ENCODE measurements at regions not wholly inside any gene's neighbourhood (a gene's known extent, or its start where the extent isn't known, plus 50 kb on each side); places are given as distances from the start of the nearest gene placed in this dataset.

DNA sequence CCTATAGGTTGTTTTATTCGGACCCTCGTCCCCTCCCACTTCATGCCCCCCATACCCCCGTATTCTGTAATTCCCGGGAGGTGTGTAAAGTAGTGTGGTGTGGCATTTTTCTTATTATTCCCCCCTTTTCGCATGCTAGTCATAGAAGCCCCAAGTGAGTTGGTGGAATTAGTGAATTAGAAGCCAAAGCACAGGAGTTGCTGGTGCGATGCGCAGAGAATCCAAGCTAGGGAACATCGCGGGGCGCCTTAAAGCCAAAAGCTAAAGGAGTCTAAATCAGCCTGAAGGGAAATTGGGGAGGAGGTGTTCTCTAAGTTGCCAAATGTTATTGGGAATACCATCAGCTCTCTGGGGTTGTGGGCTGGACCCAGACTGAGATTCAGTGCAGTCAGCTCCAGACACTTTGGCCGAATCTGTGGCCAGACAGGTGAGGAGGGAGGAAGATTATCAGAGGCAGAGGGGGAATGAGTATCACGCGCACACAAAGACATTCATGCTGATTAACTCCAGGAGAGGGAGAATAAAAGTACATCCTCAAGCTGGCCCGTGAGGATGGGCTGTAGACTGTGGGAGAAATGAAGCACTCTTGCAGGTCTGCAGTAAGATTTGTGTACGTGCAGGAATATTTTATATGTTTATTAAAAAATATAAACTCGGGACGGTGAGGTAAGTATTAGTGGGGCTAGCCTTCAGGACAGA, 102.8 kb upstream of the HSD17B12 start:
- no peak for ATAC-seq
- TF ChIP-seq ZFP30 (CRISPR knock-in tag; IDR thresholded peaks at IDR 0.05) (no peak), PPARA (CRISPR knock-in tag; IDR thresholded peaks at IDR 0.05; ENCODE audit: borderline replicate concordance) (no peak), ESRRG (CRISPR knock-in tag; IDR thresholded peaks at IDR 0.05) (no peak), GLIS3 (CRISPR knock-in tag; IDR thresholded peaks at IDR 0.05) (no peak), ZC3H10 (CRISPR knock-in tag; IDR thresholded peaks at IDR 0.05) (no peak), RARB (CRISPR knock-in tag; IDR thresholded peaks at IDR 0.05) (no peak), SNAI2 (CRISPR knock-in tag; IDR thresholded peaks at IDR 0.05) (no peak), CSDC2 (CRISPR knock-in tag; IDR thresholded peaks at IDR 0.05) (no peak), OSR1 (CRISPR knock-in tag; IDR thresholded peaks at IDR 0.05) (no peak), ARNTL (CRISPR knock-in tag; IDR thresholded peaks at IDR 0.05; ENCODE audit: borderline replicate concordance, low read depth) (no peak), ZNF70 (CRISPR knock-in tag; IDR thresholded peaks at IDR 0.05) (no peak), ZFP3 (CRISPR knock-in tag; IDR thresholded peaks at IDR 0.05) (no peak), ZNF8 (CRISPR knock-in tag; IDR thresholded peaks at IDR 0.05) (no peak), TCF4 (CRISPR knock-in tag; IDR thresholded peaks at IDR 0.05; ENCODE audit: borderline replicate concordance) (no peak), ISL1 (CRISPR knock-in tag; IDR thresholded peaks at IDR 0.05) (no peak)
- TF ChIP-seq, protein P1, sequence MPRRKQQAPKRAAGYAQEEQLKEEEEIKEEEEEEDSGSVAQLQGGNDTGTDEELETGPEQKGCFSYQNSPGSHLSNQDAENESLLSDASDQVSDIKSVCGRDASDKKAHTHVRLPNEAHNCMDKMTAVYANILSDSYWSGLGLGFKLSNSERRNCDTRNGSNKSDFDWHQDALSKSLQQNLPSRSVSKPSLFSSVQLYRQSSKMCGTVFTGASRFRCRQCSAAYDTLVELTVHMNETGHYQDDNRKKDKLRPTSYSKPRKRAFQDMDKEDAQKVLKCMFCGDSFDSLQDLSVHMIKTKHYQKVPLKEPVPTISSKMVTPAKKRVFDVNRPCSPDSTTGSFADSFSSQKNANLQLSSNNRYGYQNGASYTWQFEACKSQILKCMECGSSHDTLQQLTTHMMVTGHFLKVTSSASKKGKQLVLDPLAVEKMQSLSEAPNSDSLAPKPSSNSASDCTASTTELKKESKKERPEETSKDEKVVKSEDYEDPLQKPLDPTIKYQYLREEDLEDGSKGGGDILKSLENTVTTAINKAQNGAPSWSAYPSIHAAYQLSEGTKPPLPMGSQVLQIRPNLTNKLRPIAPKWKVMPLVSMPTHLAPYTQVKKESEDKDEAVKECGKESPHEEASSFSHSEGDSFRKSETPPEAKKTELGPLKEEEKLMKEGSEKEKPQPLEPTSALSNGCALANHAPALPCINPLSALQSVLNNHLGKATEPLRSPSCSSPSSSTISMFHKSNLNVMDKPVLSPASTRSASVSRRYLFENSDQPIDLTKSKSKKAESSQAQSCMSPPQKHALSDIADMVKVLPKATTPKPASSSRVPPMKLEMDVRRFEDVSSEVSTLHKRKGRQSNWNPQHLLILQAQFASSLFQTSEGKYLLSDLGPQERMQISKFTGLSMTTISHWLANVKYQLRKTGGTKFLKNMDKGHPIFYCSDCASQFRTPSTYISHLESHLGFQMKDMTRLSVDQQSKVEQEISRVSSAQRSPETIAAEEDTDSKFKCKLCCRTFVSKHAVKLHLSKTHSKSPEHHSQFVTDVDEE (CRISPR knock-in tag; IDR thresholded peaks at IDR 0.05), result no peak
- TF ChIP-seq, protein P2, sequence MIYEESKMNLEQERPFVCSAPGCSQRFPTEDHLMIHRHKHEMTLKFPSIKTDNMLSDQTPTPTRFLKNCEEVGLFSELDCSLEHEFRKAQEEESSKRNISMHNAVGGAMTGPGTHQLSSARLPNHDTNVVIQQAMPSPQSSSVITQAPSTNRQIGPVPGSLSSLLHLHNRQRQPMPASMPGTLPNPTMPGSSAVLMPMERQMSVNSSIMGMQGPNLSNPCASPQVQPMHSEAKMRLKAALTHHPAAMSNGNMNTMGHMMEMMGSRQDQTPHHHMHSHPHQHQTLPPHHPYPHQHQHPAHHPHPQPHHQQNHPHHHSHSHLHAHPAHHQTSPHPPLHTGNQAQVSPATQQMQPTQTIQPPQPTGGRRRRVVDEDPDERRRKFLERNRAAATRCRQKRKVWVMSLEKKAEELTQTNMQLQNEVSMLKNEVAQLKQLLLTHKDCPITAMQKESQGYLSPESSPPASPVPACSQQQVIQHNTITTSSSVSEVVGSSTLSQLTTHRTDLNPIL (CRISPR knock-in tag; IDR thresholded peaks at IDR 0.05; ENCODE audit: low read depth), result no peak
- TF ChIP-seq, protein P3, sequence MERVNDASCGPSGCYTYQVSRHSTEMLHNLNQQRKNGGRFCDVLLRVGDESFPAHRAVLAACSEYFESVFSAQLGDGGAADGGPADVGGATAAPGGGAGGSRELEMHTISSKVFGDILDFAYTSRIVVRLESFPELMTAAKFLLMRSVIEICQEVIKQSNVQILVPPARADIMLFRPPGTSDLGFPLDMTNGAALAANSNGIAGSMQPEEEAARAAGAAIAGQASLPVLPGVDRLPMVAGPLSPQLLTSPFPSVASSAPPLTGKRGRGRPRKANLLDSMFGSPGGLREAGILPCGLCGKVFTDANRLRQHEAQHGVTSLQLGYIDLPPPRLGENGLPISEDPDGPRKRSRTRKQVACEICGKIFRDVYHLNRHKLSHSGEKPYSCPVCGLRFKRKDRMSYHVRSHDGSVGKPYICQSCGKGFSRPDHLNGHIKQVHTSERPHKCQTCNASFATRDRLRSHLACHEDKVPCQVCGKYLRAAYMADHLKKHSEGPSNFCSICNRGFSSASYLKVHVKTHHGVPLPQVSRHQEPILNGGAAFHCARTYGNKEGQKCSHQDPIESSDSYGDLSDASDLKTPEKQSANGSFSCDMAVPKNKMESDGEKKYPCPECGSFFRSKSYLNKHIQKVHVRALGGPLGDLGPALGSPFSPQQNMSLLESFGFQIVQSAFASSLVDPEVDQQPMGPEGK (CRISPR knock-in tag; IDR thresholded peaks at IDR 0.05; ENCODE audit: borderline replicate concordance), result no peak

DNA sequence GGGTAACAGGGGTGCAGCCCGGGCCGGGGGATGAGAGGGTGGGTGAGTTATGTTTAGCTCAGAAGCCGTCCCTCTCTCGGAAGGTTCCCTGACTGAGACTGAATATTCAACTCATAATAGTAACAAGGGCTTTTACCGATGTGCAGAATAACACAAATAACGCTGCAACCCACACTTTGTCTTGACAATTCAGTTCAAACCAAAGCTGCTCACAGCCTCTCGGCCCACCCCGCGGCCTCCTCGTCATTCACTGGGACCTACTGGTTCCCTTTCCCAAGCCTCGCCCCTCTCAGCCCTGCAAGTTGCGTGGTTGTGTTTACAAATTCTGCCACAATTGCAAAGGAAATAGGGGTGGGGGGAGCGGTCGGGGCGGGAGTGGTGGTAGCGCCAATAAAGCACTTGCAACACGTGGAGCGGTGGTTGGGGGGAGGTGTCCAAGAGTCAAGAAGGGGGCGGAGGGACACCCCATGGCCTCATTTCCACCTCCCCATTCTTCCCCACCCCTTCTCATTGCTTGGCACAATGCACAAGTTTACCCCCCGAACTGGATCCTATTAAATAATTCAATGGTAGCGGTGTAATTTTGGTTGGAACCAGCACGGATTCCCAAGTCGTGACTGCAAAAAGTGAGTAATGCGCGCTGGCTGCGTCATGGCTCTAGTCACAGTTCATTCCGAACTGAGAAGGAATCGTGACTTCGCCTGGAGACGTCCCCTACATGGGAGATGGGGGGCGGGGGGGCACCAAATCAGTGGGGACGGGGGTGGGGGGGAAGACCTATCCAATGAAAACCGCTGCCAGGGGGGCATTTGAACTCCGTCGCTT, 102.0 kb upstream of the HSD17B12 start:
- TF ChIP-seq, protein P1 (CRISPR knock-in tag; IDR thresholded peaks at IDR 0.05), result no peak
- TF ChIP-seq, protein P4, sequence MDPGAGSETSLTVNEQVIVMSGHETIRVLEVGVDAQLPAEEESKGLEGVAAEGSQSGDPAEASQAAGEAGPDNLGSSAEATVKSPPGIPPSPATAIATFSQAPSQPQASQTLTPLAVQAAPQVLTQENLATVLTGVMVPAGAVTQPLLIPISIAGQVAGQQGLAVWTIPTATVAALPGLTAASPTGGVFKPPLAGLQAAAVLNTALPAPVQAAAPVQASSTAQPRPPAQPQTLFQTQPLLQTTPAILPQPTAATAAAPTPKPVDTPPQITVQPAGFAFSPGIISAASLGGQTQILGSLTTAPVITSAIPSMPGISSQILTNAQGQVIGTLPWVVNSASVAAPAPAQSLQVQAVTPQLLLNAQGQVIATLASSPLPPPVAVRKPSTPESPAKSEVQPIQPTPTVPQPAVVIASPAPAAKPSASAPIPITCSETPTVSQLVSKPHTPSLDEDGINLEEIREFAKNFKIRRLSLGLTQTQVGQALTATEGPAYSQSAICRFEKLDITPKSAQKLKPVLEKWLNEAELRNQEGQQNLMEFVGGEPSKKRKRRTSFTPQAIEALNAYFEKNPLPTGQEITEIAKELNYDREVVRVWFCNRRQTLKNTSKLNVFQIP (CRISPR knock-in tag; IDR thresholded peaks at IDR 0.05; ENCODE audit: borderline replicate concordance, low read depth), result no peak
- TF ChIP-seq SNAI2 (CRISPR knock-in tag; IDR thresholded peaks at IDR 0.05), result no peak
- no peak for TF ChIP-seq TOX (CRISPR knock-in tag; IDR thresholded peaks at IDR 0.05; ENCODE audit: borderline replicate concordance)
- no peak for TF ChIP-seq RARB (CRISPR knock-in tag; IDR thresholded peaks at IDR 0.05)
- TF ChIP-seq ZC3H10 (CRISPR knock-in tag; IDR thresholded peaks at IDR 0.05), result no peak
- TF ChIP-seq, protein P5, sequence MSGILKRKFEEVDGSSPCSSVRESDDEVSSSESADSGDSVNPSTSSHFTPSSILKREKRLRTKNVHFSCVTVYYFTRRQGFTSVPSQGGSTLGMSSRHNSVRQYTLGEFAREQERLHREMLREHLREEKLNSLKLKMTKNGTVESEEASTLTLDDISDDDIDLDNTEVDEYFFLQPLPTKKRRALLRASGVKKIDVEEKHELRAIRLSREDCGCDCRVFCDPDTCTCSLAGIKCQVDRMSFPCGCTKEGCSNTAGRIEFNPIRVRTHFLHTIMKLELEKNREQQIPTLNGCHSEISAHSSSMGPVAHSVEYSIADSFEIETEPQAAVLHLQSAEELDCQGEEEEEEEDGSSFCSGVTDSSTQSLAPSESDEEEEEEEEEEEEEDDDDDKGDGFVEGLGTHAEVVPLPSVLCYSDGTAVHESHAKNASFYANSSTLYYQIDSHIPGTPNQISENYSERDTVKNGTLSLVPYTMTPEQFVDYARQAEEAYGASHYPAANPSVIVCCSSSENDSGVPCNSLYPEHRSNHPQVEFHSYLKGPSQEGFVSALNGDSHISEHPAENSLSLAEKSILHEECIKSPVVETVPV (CRISPR knock-in tag; IDR thresholded peaks at IDR 0.05), result no peak
- ATAC-seq, result peak; percentile 4; the same call in 2 of the 3 replicates

All from SK-N-SH treated with all-trans-retinoic acid at 6 μM for 48 hours (cell line).